Muscle of back (tissue), 3 donors: ENCODE measurements at regions not wholly inside any gene's neighbourhood (a gene's known extent, or its start where the extent isn't known, plus 50 kb on each side); places are given as distances from the start of the nearest gene placed in this dataset.
A peak's percentile ranks its signal among the peaks of the same experiment; 100 is the strongest.

Source experiments
- DNase-seq, 3 donors: peaks; one replicate each; pipeline versions ENCODE4 v3.0.0 to v3.0.0-alpha.2; 2013

GRCh38 chr2:118241128-118241527 is 152.9 kb downstream of the INSIG2 start:
- no peak for DNase-seq

GRCh38 chr2:118240276-118240675 is 152.0 kb downstream of the INSIG2 start:
- DNase-seq: no peak

- DNase-seq: no peak
Observed at GRCh38 chr2:118239284-118239683, 151.0 kb downstream of the INSIG2 start.

- no peak for DNase-seq
Observed at GRCh38 chr2:118237451-118237850, 149.2 kb downstream of the INSIG2 start.

GRCh38 chr2:118232796-118233195 is 144.5 kb downstream of the INSIG2 start:
- no peak for DNase-seq

GRCh38 chr2:118232391-118232790 is 144.1 kb downstream of the INSIG2 start:
- DNase-seq: no peak

- DNase-seq: no peak
Observed at GRCh38 chr2:118231759-118232158, 143.5 kb downstream of the INSIG2 start.

- DNase-seq: peak in 1 of 3 donors; percentile 19
Observed at GRCh38 chr2:118227698-118228508, 139.6 kb downstream of the INSIG2 start.

- DNase-seq: peak in 2 of 3 donors; percentile 1 to 30
Observed at GRCh38 chr2:118225666-118226065, 137.4 kb downstream of the INSIG2 start.

- DNase-seq: peak; percentile 10 to 58 (median 16)
Observed at GRCh38 chr2:118224895-118225311, 136.6 kb downstream of the INSIG2 start.

GRCh38 chr2:118223992-118224894 is 136.0 kb downstream of the INSIG2 start:
- DNase-seq: peak; percentile 31 to 78 (median 53)

GRCh38 chr2:118223511-118223991 is 135.3 kb downstream of the INSIG2 start:
- peak; percentile 16 to 73 (median 42) for DNase-seq

GRCh38 chr2:118222672-118223421 is 134.6 kb downstream of the INSIG2 start:
- DNase-seq: peak; percentile 11 to 55 (median 28)

- DNase-seq: no peak
Observed at GRCh38 chr2:118222273-118222594, 134.0 kb downstream of the INSIG2 start.

- peak; percentile 81 to 93 (median 84) for DNase-seq
Observed at GRCh38 chr2:118221536-118222272, 133.4 kb downstream of the INSIG2 start.

- DNase-seq: no peak
Observed at GRCh38 chr2:118219611-118220010, 131.3 kb downstream of the INSIG2 start.

- DNase-seq: no peak
Observed at GRCh38 chr2:118216224-118216623, 128.0 kb downstream of the INSIG2 start.

- no peak for DNase-seq
Observed at GRCh38 chr2:118209727-118210126, 121.5 kb downstream of the INSIG2 start.

- no peak for DNase-seq
Observed at GRCh38 chr2:118207889-118208288, 119.6 kb downstream of the INSIG2 start.

GRCh38 chr2:118202707-118203303 is 114.5 kb downstream of the INSIG2 start:
- peak in 2 of 3 donors; percentile 56 to 70 for DNase-seq

- DNase-seq: no peak
Observed at GRCh38 chr2:118198268-118198667, 110.0 kb downstream of the INSIG2 start.
